Pancreas (tissue), 10 donors: ENCODE measurements at regions not wholly inside any gene's neighbourhood (a gene's known extent, or its start where the extent isn't known, plus 50 kb on each side); places are given as distances from the start of the nearest gene placed in this dataset.

Source experiments
- ATAC-seq, 4 donors: fragments of 200-7000 bp; cut with Tn5 transposase; one replicate each; pipeline versions ENCODE4 v1.8.0 to v1.9.1; 2020; ENCODE audit warnings: mild to moderate bottlenecking in 4 of 4, moderate library complexity in 4 of 4
- DNase-seq, 6 donors: peaks; one replicate each; pipeline ENCODE4 v3.0.0-alpha.2; 2020
- FAIRE-seq: peaks from 2 replicates; lab custom pipeline; 2012; peaks lifted over from hg19 to GRCh38; lab: Jason Lieb, UNC
- H3K27ac ChIP-seq, 4 donors: fragments of 200-600 bp; sonication (generic); 1 replicate in 3 of 4; 2 replicates in 1 of 4; pipeline versions ENCODE4 v1.5.0 to v1.8.0; 2020
- H3K27me3 ChIP-seq, 4 donors: fragments of 200-600 bp; one replicate each; pipeline ENCODE4 v1.8.0; 2021
- H3K36me3 ChIP-seq, 3 donors: fragments of 200-600 bp; sonication (generic) in 1 of 3; one replicate each; pipeline versions ENCODE4 v1.5.0 to v1.8.0; 2020 to 2021
- H3K4me1 ChIP-seq, 3 donors: fragments of 200-600 bp; one replicate each; pipeline ENCODE4 v1.8.0; 2021
- H3K4me3 ChIP-seq, 4 donors: fragments of 200-600 bp; sonication (generic) in 2 of 4; one replicate each; pipeline versions ENCODE4 v1.5.0 to v1.8.0; 2020 to 2021
- H3K9me3 ChIP-seq, 4 donors: fragments of 200-600 bp; one replicate each; pipeline ENCODE4 v1.8.0; 2021
- CTCF ChIP-seq, 4 donors: fragments of 200-600 bp; sonication (generic) in 3 of 4; IDR thresholded peaks; one replicate each; pipeline versions ENCODE4 v1.5.0 to v1.8.0; 2021; ENCODE audit warnings: antibody characterized with exemption in 4 of 4
- WGBS, 2 donors: extraction: QIAGEN DNeasy Blood & Tissue Kit; methylation state at CpG; one replicate each; pipeline ENCODE4 v1.1.7; 2013; 5-methylcytosine and 5-hydroxymethylcytosine counted together
- intact Hi-C, 3 donors: fragments of 100-400 bp; cut with DNase I; formaldehyde crosslinking; loops; one replicate each; pipeline versions ENCODE4 v1.11.1 to v1.14.2; 2022
- donor health status: healthy with polysubstance abuse.
- donor health status: DM: no; HTN: no; CAD: no; lungs with moderate emphysema.
- donor health status: DM: no; HTN: no; CAD: no.
- donor health status: control.
- donor health status: control.
- donor health status: Bipolar disorder and iron deficiency.
- donor health status: DM: yes; HTN: yes; CAD: no.
- donor health status: DM: no; HTN: no; CAD: no.
- donor health status: DM: no; HTN: no; CAD: no.
- donor health status: DM: yes; HTN: yes; CAD: no.

GRCh38 chr1:187903223-187903622 is 1074.5 kb downstream of the PLA2G4A start:
- Histone ChIP-seq H3K9me3 (no peaks in the 10 kb centered on the region), H3K4me1 (no peaks in the 10 kb centered on the region), H3K27ac (no peak overlapping the region), H3K4me3 (no peak overlapping the region), H3K36me3 (no peaks in the 10 kb centered on the region), H3K27me3 (no peaks in the 10 kb centered on the region)
- ATAC-seq: no peak
- no peak for TF ChIP-seq CTCF (IDR thresholded peaks at IDR 0.05)
- intact Hi-C loops: no loop called here
- DNase-seq: no peak
- WGBS, 2 donors: 55 to 56% methylated on average over 1 of the region's 1 CpG
- FAIRE-seq: no peak

- no peak overlapping the region for H3K27ac ChIP-seq
- no peak overlapping the region for H3K4me3 ChIP-seq
- no peaks in the 10 kb centered on the region for H3K9me3 ChIP-seq
- 60 to 61% methylated on average over 3 of the region's 3 CpGs for WGBS, 2 donors
- H3K4me1 ChIP-seq: no peaks in the 10 kb centered on the region
- FAIRE-seq: no peak
- H3K36me3 ChIP-seq: no peaks in the 10 kb centered on the region
- no peaks in the 10 kb centered on the region for H3K27me3 ChIP-seq
- no peak for DNase-seq
- no peak for ATAC-seq
- no peak for TF ChIP-seq CTCF (IDR thresholded peaks at IDR 0.05)
- intact Hi-C loops: no loop called here
Measured at GRCh38 chr1:187909382-187909781, 1080.6 kb downstream of the PLA2G4A start.

GRCh38 chr1:187911820-187912219 is 1083.1 kb downstream of the PLA2G4A start:
- intact Hi-C loops: no loop called here
- H3K27ac ChIP-seq: no peak overlapping the region
- H3K4me3 ChIP-seq: no peak overlapping the region
- FAIRE-seq (no peak), DNase-seq (no peak), ATAC-seq (no peak)
- H3K4me1 ChIP-seq: no peaks in the 10 kb centered on the region
- no peaks in the 10 kb centered on the region for H3K36me3 ChIP-seq
- H3K27me3 ChIP-seq: no peaks in the 10 kb centered on the region
- TF ChIP-seq CTCF (IDR thresholded peaks at IDR 0.05): no peak
- no peaks in the 10 kb centered on the region for H3K9me3 ChIP-seq

GRCh38 chr1:187920976-187921375 is 1092.2 kb downstream of the PLA2G4A start:
- ATAC-seq (no peak), DNase-seq (no peak), FAIRE-seq (no peak)
- no peak for TF ChIP-seq CTCF (IDR thresholded peaks at IDR 0.05)
- intact Hi-C loops: no loop called here
- H3K27me3 ChIP-seq: no peaks in the 10 kb centered on the region
- H3K4me1 ChIP-seq: no peaks in the 10 kb centered on the region
- no peaks in the 10 kb centered on the region for H3K36me3 ChIP-seq
- no peak overlapping the region for H3K27ac ChIP-seq
- H3K9me3 ChIP-seq: peaks cover 0 to 3% (median 0%) of the 10 kb centered on the region in 4 donors
- WGBS, 2 donors: 85% methylated on average over 1 of the region's 1 CpG
- no peak overlapping the region for H3K4me3 ChIP-seq

GRCh38 chr1:187921426-187921825 is 1092.7 kb downstream of the PLA2G4A start:
- Histone ChIP-seq H3K36me3 (no peaks in the 10 kb centered on the region), H3K9me3 (peaks cover 0 to 3% (median 0%) of the 10 kb centered on the region in 4 donors), H3K27me3 (no peaks in the 10 kb centered on the region), H3K4me3 (no peak overlapping the region), H3K4me1 (no peaks in the 10 kb centered on the region), H3K27ac (no peak overlapping the region)
- intact Hi-C loops: no loop called here
- no peak for ATAC-seq
- DNase-seq: no peak
- TF ChIP-seq CTCF (IDR thresholded peaks at IDR 0.05): no peak
- 47 to 79% methylated on average over 1 of the region's 1 CpG for WGBS, 2 donors
- FAIRE-seq: no peak
